Vagina (tissue), 2 donors: ENCODE measurements at regions not wholly inside any gene's neighbourhood (a gene's known extent, or its start where the extent isn't known, plus 50 kb on each side); places are given as distances from the start of the nearest gene placed in this dataset.

Experiments used
- DNase-seq, 2 donors: peaks; one replicate each; pipeline ENCODE4 v3.0.0-alpha.2; 2017; ENCODE audit errors: extremely low spot score in 2 of 2
- H3K27ac ChIP-seq: fragments of 200-600 bp; sonication (generic); one replicate; pipeline ENCODE4 v1.5.1; 2019
- H3K27me3 ChIP-seq: fragments of 200-600 bp; sonication (generic); one replicate; pipeline ENCODE4 v1.5.1; 2019
- H3K36me3 ChIP-seq, 2 donors: fragments of 200-600 bp; sonication (generic); one replicate each; pipeline ENCODE4 v1.5.1; 2017 to 2019
- H3K4me1 ChIP-seq: fragments of 200-600 bp; sonication (generic); one replicate; pipeline ENCODE4 v1.5.1; 2019
- H3K4me3 ChIP-seq, 2 donors: fragments of 200-600 bp; sonication (generic); 1 replicate in 1 of 2; 2 replicates in 1 of 2; pipeline ENCODE4 v1.5.1; 2016 to 2019
- H3K9me3 ChIP-seq: fragments of 200-600 bp; sonication (generic); one replicate; pipeline ENCODE4 v1.5.1; 2019
- POLR2A ChIP-seq, 2 donors: fragments of 450-650 bp; IDR thresholded peaks; one replicate each; pipeline ENCODE4 v1.6.1; 2017; ENCODE audit warnings: antibody characterized with exemption in 2 of 2, mild to moderate bottlenecking in 2 of 2, moderate library complexity in 2 of 2
- POLR2AphosphoS5 ChIP-seq, 2 donors: sonication (generic); formaldehyde crosslinking; IDR thresholded peaks; one replicate each; pipeline ENCODE4 v1.9.0; 2017; ENCODE audit warnings: antibody characterized with exemption in 2 of 2, mild to moderate bottlenecking in 2 of 2, low read depth in 1 of 2; ENCODE audit not compliant: insufficient read depth in 1 of 2
- intact Hi-C: fragments of 100-400 bp; cut with DNase I; formaldehyde crosslinking; loops from one replicate; pipeline ENCODE4 v1.15.1; 2023
- TF ChIP-seq, protein P1 (sequence below), 3 experiments: fragments of 450-650 bp in 2 of 3; fragments of 200-600 bp in 1 of 3; sonication (generic) in 1 of 3; IDR thresholded peaks; one replicate each; pipeline ENCODE4 v1.5.1; 2017 to 2019; ENCODE audit warnings: antibody characterized with exemption in 3 of 3, mild to moderate bottlenecking in 2 of 3, moderate library complexity in 2 of 3

DNA sequence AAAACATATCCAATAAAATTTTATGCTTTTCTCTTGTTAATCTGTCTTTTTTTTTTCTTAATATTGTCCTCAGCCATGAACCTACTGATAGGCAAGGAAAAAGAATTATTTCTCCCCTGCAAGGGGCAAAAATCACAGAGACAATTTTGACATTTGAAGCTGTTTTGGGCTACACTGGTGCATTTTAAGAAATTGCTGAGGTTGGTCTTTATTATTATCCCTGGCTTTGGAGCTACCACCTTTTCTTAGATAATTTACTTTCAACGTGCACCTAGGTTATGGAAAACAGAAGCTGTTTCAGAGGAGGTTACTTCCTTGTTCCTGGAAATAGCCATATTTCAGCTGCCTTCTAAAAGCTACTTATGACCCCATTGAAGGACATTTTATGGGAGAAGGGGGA is 195.5 kb upstream of the KYNU start:
- no peak overlapping the region for H3K4me3 ChIP-seq
- no peaks in the 10 kb centered on the region for H3K27me3 ChIP-seq
- TF ChIP-seq POLR2AphosphoS5 (IDR thresholded peaks at IDR 0.05; ENCODE audit: insufficient read depth in 1 of 2, low read depth in 1 of 2): no peak
- TF ChIP-seq, protein P1, sequence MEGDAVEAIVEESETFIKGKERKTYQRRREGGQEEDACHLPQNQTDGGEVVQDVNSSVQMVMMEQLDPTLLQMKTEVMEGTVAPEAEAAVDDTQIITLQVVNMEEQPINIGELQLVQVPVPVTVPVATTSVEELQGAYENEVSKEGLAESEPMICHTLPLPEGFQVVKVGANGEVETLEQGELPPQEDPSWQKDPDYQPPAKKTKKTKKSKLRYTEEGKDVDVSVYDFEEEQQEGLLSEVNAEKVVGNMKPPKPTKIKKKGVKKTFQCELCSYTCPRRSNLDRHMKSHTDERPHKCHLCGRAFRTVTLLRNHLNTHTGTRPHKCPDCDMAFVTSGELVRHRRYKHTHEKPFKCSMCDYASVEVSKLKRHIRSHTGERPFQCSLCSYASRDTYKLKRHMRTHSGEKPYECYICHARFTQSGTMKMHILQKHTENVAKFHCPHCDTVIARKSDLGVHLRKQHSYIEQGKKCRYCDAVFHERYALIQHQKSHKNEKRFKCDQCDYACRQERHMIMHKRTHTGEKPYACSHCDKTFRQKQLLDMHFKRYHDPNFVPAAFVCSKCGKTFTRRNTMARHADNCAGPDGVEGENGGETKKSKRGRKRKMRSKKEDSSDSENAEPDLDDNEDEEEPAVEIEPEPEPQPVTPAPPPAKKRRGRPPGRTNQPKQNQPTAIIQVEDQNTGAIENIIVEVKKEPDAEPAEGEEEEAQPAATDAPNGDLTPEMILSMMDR (IDR thresholded peaks at IDR 0.05): no peak
- TF ChIP-seq POLR2A (IDR thresholded peaks at IDR 0.05): no peak
- H3K4me1 ChIP-seq: no peaks in the 10 kb centered on the region
- H3K36me3 ChIP-seq: no peaks in the 10 kb centered on the region
- no peaks in the 10 kb centered on the region for H3K9me3 ChIP-seq
- DNase-seq: no peak
- H3K27ac ChIP-seq: no peak overlapping the region
- intact Hi-C loops: no loop called here

DNA sequence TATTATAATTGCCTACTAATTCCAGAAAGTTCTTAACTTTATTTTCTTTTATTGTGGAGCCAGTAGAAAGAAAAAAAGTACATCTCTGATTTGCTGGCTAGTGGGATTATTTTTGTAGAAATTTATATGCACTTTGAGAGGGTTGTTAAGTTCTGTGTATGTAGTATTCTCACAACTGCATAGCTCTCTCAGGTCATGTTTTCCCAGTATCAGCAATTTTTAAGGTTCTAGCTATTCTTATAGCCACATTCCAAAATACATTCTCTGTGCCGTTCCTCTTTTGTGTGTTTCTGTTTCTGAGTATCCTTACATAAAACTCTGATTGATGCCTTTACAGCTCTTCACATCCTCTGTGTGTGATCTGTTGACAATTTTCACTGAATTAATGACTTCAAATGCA is 199.3 kb upstream of the KYNU start:
- H3K36me3 ChIP-seq: no peaks in the 10 kb centered on the region
- TF ChIP-seq POLR2A (IDR thresholded peaks at IDR 0.05) (no peak), POLR2AphosphoS5 (IDR thresholded peaks at IDR 0.05; ENCODE audit: insufficient read depth in 1 of 2, low read depth in 1 of 2) (no peak)
- TF ChIP-seq, protein P1 (IDR thresholded peaks at IDR 0.05): no peak
- no peak for DNase-seq
- no peaks in the 10 kb centered on the region for H3K27me3 ChIP-seq
- intact Hi-C loops: no loop called here
- no peaks in the 10 kb centered on the region for H3K9me3 ChIP-seq
- no peaks in the 10 kb centered on the region for H3K4me1 ChIP-seq
- H3K27ac ChIP-seq: no peak overlapping the region
- H3K4me3 ChIP-seq: no peak overlapping the region

DNA sequence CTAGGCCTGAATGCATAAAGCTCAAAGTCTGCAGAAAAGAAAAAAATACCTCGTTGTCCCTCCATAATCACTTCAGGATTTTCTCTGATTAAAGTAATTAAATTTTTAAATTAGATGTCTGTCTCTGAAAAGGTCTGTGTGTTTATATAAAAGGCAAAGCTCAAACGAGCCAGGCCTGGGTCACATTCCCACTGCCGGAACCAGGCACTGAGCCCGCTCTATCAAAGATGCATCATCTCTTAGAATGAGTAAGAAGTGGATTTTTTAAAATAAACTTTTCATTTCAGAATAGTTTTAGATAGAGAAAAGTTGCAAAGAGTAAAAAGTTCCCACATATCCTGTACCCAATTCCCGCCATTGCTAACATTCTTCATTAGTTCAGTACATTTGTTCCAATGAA is 202.1 kb upstream of the KYNU start:
- no peaks in the 10 kb centered on the region for H3K27me3 ChIP-seq
- H3K4me3 ChIP-seq: no peak overlapping the region
- H3K27ac ChIP-seq: no peak overlapping the region
- H3K9me3 ChIP-seq: no peaks in the 10 kb centered on the region
- H3K36me3 ChIP-seq: no peaks in the 10 kb centered on the region
- TF ChIP-seq, protein P1 (IDR thresholded peaks at IDR 0.05): no peak
- TF ChIP-seq POLR2AphosphoS5 (IDR thresholded peaks at IDR 0.05; ENCODE audit: insufficient read depth in 1 of 2, low read depth in 1 of 2) (no peak), POLR2A (IDR thresholded peaks at IDR 0.05) (no peak)
- H3K4me1 ChIP-seq: no peaks in the 10 kb centered on the region
- intact Hi-C loops: no loop called here
- DNase-seq: no peak

DNA sequence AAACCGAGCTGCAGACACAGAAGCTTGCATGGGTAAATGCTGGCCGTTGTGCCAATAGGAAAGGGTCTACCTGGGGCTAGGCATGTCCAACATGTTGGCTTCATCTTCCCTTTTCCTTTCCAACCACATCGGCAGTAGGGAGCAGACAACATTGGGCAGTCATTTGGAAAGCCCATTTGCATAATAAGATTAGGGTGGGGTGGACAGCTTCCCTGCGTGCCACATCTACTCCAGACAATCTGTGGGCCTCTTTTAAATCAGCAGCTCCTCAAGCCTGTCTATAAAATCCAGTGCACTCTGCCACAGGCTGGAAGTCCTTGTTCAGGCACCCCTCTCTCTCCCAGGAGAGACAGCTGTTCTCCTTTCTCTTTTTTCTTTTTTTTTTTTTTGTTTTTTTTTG is 203.6 kb upstream of the KYNU start:
- no peaks in the 10 kb centered on the region for H3K9me3 ChIP-seq
- H3K27me3 ChIP-seq: no peaks in the 10 kb centered on the region
- TF ChIP-seq POLR2AphosphoS5 (IDR thresholded peaks at IDR 0.05; ENCODE audit: insufficient read depth in 1 of 2, low read depth in 1 of 2) (no peak), POLR2A (IDR thresholded peaks at IDR 0.05) (no peak)
- TF ChIP-seq, protein P1 (IDR thresholded peaks at IDR 0.05): no peak
- no peak overlapping the region for H3K4me3 ChIP-seq
- H3K4me1 ChIP-seq: no peaks in the 10 kb centered on the region
- no peak overlapping the region for H3K27ac ChIP-seq
- no peaks in the 10 kb centered on the region for H3K36me3 ChIP-seq
- intact Hi-C loops: no loop called here
- DNase-seq: no peak

DNA sequence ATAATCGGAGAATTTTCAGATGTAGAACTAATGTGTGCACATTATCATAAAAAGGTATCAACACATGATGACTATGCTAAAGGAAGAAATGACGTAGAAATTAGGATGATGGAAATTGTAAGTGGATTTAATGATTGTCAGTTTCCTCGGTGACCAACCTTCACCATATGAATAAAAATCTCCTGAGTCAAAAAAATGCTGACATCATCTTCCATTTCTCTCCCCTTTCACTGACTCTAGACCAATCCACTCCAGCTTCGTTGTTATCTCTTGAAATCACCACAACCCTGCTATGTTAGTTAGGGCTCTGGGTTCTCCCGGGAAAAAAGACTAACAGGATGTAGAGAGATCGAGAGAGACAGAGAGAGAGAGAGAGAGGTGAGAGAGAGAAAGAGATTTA is 204.8 kb upstream of the KYNU start:
- H3K36me3 ChIP-seq: no peaks in the 10 kb centered on the region
- no peak for DNase-seq
- TF ChIP-seq POLR2AphosphoS5 (IDR thresholded peaks at IDR 0.05; ENCODE audit: insufficient read depth in 1 of 2, low read depth in 1 of 2) (no peak), POLR2A (IDR thresholded peaks at IDR 0.05) (no peak)
- TF ChIP-seq, protein P1 (IDR thresholded peaks at IDR 0.05): no peak
- no peak overlapping the region for H3K27ac ChIP-seq
- no peaks in the 10 kb centered on the region for H3K27me3 ChIP-seq
- H3K9me3 ChIP-seq: no peaks in the 10 kb centered on the region
- H3K4me3 ChIP-seq: no peak overlapping the region
- H3K4me1 ChIP-seq: no peaks in the 10 kb centered on the region
- intact Hi-C loops: no loop called here
